Heart left ventricle (tissue), 13 donors: ENCODE measurements at regions not wholly inside any gene's neighbourhood (a gene's known extent, or its start where the extent isn't known, plus 50 kb on each side); places are given as distances from the start of the nearest gene placed in this dataset.

Experiments
- CTCF ChIP-seq, 12 donors: fragments of 200-600 bp; sonication (generic) in 4 of 12; IDR thresholded peaks; one replicate each; pipeline versions ENCODE4 v1.5.0 to v1.8.0; 2018 to 2022; ENCODE audit warnings: antibody characterized with exemption in 12 of 12, mild to moderate bottlenecking in 5 of 12
- POLR2A ChIP-seq, 2 donors: fragments of 450-650 bp; IDR thresholded peaks; one replicate each; pipeline ENCODE4 v1.6.1; 2017; ENCODE audit warnings: antibody characterized with exemption in 2 of 2, mild to moderate bottlenecking in 2 of 2, moderate library complexity in 2 of 2
- donor health status: ischemic (EF 13 %, LVEDD 7.1; RV severe dilation, severe dysfunction).
- donor health status: DM: no; HTN: yes; CAD: no.
- donor health status: DM: no; HTN: no; CAD: no.
- donor health status: ischemic (EF 25% LVEDD 6.9; RV normal size, moderate dysfunction).
- donor health status: ischemic (EF 25% LVEDD 5.7; RV mildly dilated, moderate dysfunction).
- donor health status: ischemic (EF 35%, LVEDD 5.7; RV mildly dilated, moderate dysfunction).
- donor health status: nonischemic (EF 11% LVEDD 7.7; RV severe dilation, severe dysfunction).
- donor health status: DM: yes; HTN: yes; CAD: no.
- donor health status: PGD.
- donor health status: ischemic (EF 29% LVEDD 5.4; RV normal size, mild dysfunction).
- donor health status: nonischemic (EF 23%, LVEDD 6.1; RV moderate dilation, normal function).

GRCh38 chr3:56870436-56870835 is 68.7 kb upstream of the ARHGEF3 start:
- TF ChIP-seq CTCF (IDR thresholded peaks at IDR 0.05) (no peak), POLR2A (IDR thresholded peaks at IDR 0.05) (no peak)
